ENCODE measurements at regions not wholly inside any gene's neighbourhood (a gene's known extent, or its start where the extent isn't known, plus 50 kb on each side); places are given as distances from the start of the nearest gene placed in this dataset.

DNA sequence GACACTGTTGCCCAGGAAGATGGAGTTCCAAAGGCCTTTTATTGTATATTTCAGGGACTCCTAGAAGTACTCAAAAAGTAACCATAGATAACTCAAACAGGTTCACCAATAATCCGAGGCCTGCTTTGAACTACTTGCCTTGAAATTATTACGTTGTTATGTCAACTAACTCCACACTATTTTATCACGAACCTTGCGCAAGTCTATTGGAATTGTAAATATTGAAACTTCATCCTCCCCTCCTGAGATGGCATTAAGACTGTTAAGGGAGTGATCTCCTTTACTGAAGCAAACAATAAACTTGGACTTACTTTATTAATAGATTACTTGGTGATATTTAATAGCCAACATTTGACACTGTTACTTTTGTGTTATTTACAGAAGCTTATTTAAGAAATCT lies 199.6 kb upstream of the GADL1 start:
- TF ChIP-seq, protein P1, sequence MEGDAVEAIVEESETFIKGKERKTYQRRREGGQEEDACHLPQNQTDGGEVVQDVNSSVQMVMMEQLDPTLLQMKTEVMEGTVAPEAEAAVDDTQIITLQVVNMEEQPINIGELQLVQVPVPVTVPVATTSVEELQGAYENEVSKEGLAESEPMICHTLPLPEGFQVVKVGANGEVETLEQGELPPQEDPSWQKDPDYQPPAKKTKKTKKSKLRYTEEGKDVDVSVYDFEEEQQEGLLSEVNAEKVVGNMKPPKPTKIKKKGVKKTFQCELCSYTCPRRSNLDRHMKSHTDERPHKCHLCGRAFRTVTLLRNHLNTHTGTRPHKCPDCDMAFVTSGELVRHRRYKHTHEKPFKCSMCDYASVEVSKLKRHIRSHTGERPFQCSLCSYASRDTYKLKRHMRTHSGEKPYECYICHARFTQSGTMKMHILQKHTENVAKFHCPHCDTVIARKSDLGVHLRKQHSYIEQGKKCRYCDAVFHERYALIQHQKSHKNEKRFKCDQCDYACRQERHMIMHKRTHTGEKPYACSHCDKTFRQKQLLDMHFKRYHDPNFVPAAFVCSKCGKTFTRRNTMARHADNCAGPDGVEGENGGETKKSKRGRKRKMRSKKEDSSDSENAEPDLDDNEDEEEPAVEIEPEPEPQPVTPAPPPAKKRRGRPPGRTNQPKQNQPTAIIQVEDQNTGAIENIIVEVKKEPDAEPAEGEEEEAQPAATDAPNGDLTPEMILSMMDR (IDR thresholded peaks at IDR 0.05; ENCODE audit: insufficient read depth, low read depth, low read length): no peak
- no peak for TF ChIP-seq EZH2 (IDR thresholded peaks at IDR 0.05; ENCODE audit: insufficient read depth, low read length)
